IMR-90 (cell line): ENCODE measurements at regions not wholly inside any gene's neighbourhood (a gene's known extent, or its start where the extent isn't known, plus 50 kb on each side); places are given as distances from the start of the nearest gene placed in this dataset.

Source experiments
- ATAC-seq: fragments of 200-7000 bp; cut with Tn5 transposase; 2 replicates; pipeline ENCODE4 v1.9.1; 2020; ENCODE audit warnings: low read depth, mild to moderate bottlenecking, moderate library complexity
- BruUV-seq: library from RNA; stranded (reverse); fragments of 400-500 nt; replicated peaks from 2 replicates; lab custom pipeline; 2021; lab: Mats Ljungman, UMichigan
- CTCF ChIA-PET: fragments of 300-600 bp; formaldehyde crosslinking; extraction: SDS; loops from one replicate; lab custom pipeline; 2021; ENCODE audit warnings: antibody characterized with exemption; lab: Yijun Ruan, JAX
- POLR2A ChIA-PET: fragments of 300-600 bp; sonication (Branson Sonifier 250); formaldehyde crosslinking; loops from one replicate; lab custom pipeline; 2022; ENCODE audit warnings: antibody characterized with exemption; ENCODE audit not compliant: unreplicated experiment; lab: Charles Lee
- DNase-seq: peaks from one replicate; pipeline ENCODE4 v3.0.0; 2013
- H2AFZ ChIP-seq: replicated peaks from 2 replicates; pipeline ENCODE3; 2013; ENCODE audit warnings: low read length, mild to moderate bottlenecking; ENCODE audit not compliant: poor library complexity
- H2AK5ac ChIP-seq: 2 replicates; pipeline ENCODE4 v1.6.1; 2013; ENCODE audit warnings: low read depth, low read length, inconsistent platforms
- H2AK9ac ChIP-seq: replicated peaks from 2 replicates; pipeline ENCODE3; 2013; ENCODE audit warnings: mild to moderate bottlenecking, low read depth, low read length, moderate library complexity; ENCODE audit not compliant: poor library complexity
- H2BK120ac ChIP-seq: 2 replicates; pipeline ENCODE4 v1.6.1; 2013; ENCODE audit warnings: low read depth, low read length, inconsistent platforms
- H2BK15ac ChIP-seq: 3 replicates; pipeline ENCODE4 v1.6.1; 2013; ENCODE audit warnings: low read depth, low read length, inconsistent platforms
- H2BK20ac ChIP-seq: 2 replicates; pipeline ENCODE4 v1.6.1; 2013; ENCODE audit warnings: low read depth, mild to moderate bottlenecking, inconsistent platforms, low read length, moderate library complexity
- H2BK5ac ChIP-seq: 2 replicates; pipeline ENCODE4 v1.6.1; 2013; ENCODE audit warnings: mild to moderate bottlenecking, low read depth, low read length, inconsistent platforms; ENCODE audit not compliant: poor library complexity, severe bottlenecking
- H3K14ac ChIP-seq: replicated peaks from 2 replicates; pipeline ENCODE4 v1.6.1; 2013; ENCODE audit warnings: low read depth, low read length, inconsistent platforms
- H3K18ac ChIP-seq: 2 replicates; pipeline ENCODE4 v1.6.1; 2013; ENCODE audit warnings: low read depth, low read length, control low read depth
- H3K23ac ChIP-seq: 2 replicates; pipeline ENCODE4 v1.6.1; 2013; ENCODE audit warnings: low read depth, low read length, inconsistent platforms
- H3K27ac ChIP-seq: 2 replicates; pipeline ENCODE4 v1.5.1; 2013; ENCODE audit warnings: mild to moderate bottlenecking, control low read depth, low read length; ENCODE audit not compliant: insufficient read depth
- H3K27me3 ChIP-seq: 2 replicates; pipeline ENCODE4 v1.6.1; 2013; ENCODE audit warnings: low read length; ENCODE audit not compliant: control insufficient read depth, insufficient read depth
- H3K36me3 ChIP-seq: 2 replicates; pipeline ENCODE4 v1.6.1; 2013; ENCODE audit warnings: low read length, mixed read lengths; ENCODE audit not compliant: control insufficient read depth, insufficient read depth
- H3K4ac ChIP-seq: 2 replicates; pipeline ENCODE4 v1.6.1; 2013; ENCODE audit warnings: low read depth, low read length, inconsistent platforms
- H3K4me1 ChIP-seq: 2 replicates; pipeline ENCODE4 v1.6.1; 2013; ENCODE audit warnings: low read length, mixed read lengths; ENCODE audit not compliant: control insufficient read depth, insufficient read depth
- H3K4me2 ChIP-seq: 2 replicates; pipeline ENCODE4 v1.6.1; 2013; ENCODE audit warnings: low read depth, mild to moderate bottlenecking, control low read depth, low read length, moderate library complexity
- H3K4me3 ChIP-seq: 2 replicates; pipeline ENCODE4 v1.5.1; 2013; ENCODE audit warnings: low read depth, mild to moderate bottlenecking, control low read depth, low read length, moderate library complexity; ENCODE audit not compliant: insufficient read depth
- H3K56ac ChIP-seq: 2 replicates; pipeline ENCODE4 v1.6.1; 2013; ENCODE audit warnings: low read length, inconsistent platforms; ENCODE audit not compliant: insufficient read depth; ENCODE audit errors: extremely low read depth
- H3K79me1 ChIP-seq, 2 experiments: 2 replicates each; pipeline ENCODE4 v1.6.1; 2013; ENCODE audit warnings: low read length in 2 of 2, inconsistent platforms in 1 of 2, low read depth in 1 of 2
- H3K9ac ChIP-seq: 2 replicates; pipeline ENCODE4 v1.6.1; 2013; ENCODE audit warnings: low read depth, low read length, control low read depth
- H3K9me1 ChIP-seq: 2 replicates; pipeline ENCODE4 v1.6.1; 2013; ENCODE audit warnings: low read length, inconsistent platforms; ENCODE audit not compliant: insufficient read depth
- H3K9me3 ChIP-seq: 2 replicates; pipeline ENCODE4 v1.6.1; 2013; ENCODE audit warnings: low read length; ENCODE audit not compliant: control insufficient read depth, insufficient read depth
- H4K20me1 ChIP-seq: 2 replicates; pipeline ENCODE4 v1.6.1; 2013; ENCODE audit warnings: low read length, inconsistent platforms; ENCODE audit not compliant: insufficient read depth
- H4K5ac ChIP-seq: 2 replicates; pipeline ENCODE4 v1.6.1; 2013; ENCODE audit warnings: mild to moderate bottlenecking, low read depth, low read length, control low read depth
- H4K8ac ChIP-seq, 2 experiments: 2 replicates each; pipeline ENCODE4 v1.6.1; 2013; ENCODE audit warnings: low read depth in 2 of 2, low read length in 2 of 2, control low read depth in 1 of 2, inconsistent platforms in 1 of 2
- H4K91ac ChIP-seq: 2 replicates; pipeline ENCODE4 v1.6.1; 2013; ENCODE audit warnings: low read depth, low read length, inconsistent platforms; ENCODE audit not compliant: insufficient read depth
- MAFK ChIP-seq: IDR thresholded peaks from 2 replicates; pipeline ENCODE4 v1.6.1; 2012; ENCODE audit warnings: low read depth, low read length, improper control_type of control experiment
- WGBS, 2 experiments: methylation state at CpG; one replicate each; pipeline versions ENCODE4 v1.1.5 to v1.1.7; 2013; ENCODE audit warnings: missing lambda C conversion rate in 2 of 2; ENCODE audit not compliant: insufficient read length in 1 of 2; ENCODE audit errors: extremely low coverage in 2 of 2; 5-methylcytosine and 5-hydroxymethylcytosine counted together
- dilution Hi-C: fragments of 300-500 bp; cut with HindIII; formaldehyde crosslinking; loops from one replicate; pipeline ENCODE4 v1.14.3; 2018; ENCODE audit warnings: low sequenced_read_pairs; ENCODE audit not compliant: unreplicated experiment
- in situ Hi-C: fragments of 300-500 bp; cut with MboI; formaldehyde crosslinking; loops from 3 replicates; pipeline ENCODE4 v1.14.3; 2019; ENCODE audit warnings: low sequenced_read_pairs, inconsistent platforms, mixed read lengths
- intact Hi-C: fragments of 100-400 bp; cut with micrococcal nuclease; formaldehyde crosslinking; loops from 2 replicates; pipeline ENCODE4 v1.10.0; 2022
- TF ChIP-seq, protein P1 (sequence below): conservative IDR thresholded peaks from 2 replicates; pipeline ENCODE4 v1.5.1; 2012; ENCODE audit warnings: mild to moderate bottlenecking, low read depth, low read length, improper control_type of control experiment

DNA sequence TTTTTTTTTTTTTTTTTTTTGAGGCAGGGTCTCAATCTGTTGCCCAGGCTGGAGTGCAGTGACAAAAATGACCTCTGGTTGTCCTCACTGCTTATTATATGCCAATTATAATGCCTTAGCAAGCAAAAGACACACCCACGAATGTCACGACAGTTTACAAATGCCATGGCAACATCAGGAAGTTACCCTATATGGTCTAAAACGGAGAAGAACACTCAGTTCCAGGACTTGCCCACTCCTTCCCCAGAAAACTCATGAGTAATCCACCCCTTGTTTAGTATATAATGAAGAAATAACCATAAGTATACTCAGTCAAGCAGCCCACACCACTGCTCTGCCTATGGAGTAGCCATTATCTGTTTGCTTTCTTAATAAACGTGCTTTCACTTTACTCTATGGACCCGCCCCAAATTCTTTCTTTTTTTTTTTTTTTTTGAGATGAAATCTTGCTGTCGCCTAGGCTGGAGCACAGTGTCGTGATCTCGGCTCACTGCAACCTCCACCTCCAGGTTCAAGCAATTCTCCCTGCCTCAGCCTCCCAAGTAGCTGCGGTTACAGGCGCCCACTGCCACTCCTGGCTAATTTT, 106.2 kb downstream of the SMIM20 start:
- Histone ChIP-seq H3K4ac (peak overlapping the region; percentile 18; the same call in 1 of the 2 replicates), H2BK15ac (0 out of 3 replicates have a peak overlapping the region, but pooled peaks have one; percentile 22), H3K27me3 (peaks cover 5% of the 10 kb centered on the region), H3K14ac (no peak overlapping the region; the same call in 1 of the 2 replicates), H4K5ac (no peak overlapping the region), H4K20me1 (no peaks in the 10 kb centered on the region), H3K27ac (peak overlapping the region; percentile 39), H3K4me1 (peaks cover 19% of the 10 kb centered on the region), H3K4me3 (no peak overlapping the region), H3K4me2 (no peak overlapping the region), H2AFZ (no peak overlapping the region), H2AK5ac (peak overlapping the region; percentile 9; the same call in 1 of the 2 replicates), H2AK9ac (no peak overlapping the region), H2BK120ac (peak overlapping the region; percentile 38), H3K56ac (no peak overlapping the region), H3K9ac (no peak overlapping the region), H3K79me1 (no peaks in the 10 kb centered on the region), H3K9me3 (no peaks in the 10 kb centered on the region), H3K23ac (no peak overlapping the region), H4K8ac (0 out of 4 replicates have a peak overlapping the region, but pooled peaks of 1 of the 2 experiments have one; percentile 12), H3K18ac (peak overlapping the region; percentile 31; the same call in 1 of the 2 replicates), H2BK5ac (peak overlapping the region; percentile 57), H3K9me1 (peaks cover 10% of the 10 kb centered on the region), H2BK20ac (no peak overlapping the region), H4K91ac (peak overlapping the region; percentile 61), H3K36me3 (no peaks in the 10 kb centered on the region)
- BruUV-seq, result no TSS peak
- dilution Hi-C loops (no loop called here), in situ Hi-C loops (loop anchor here (10.0 kb wide), 2 partner anchors 305 to 385 kb away; partner anchors contain the start of gene RBPJ), intact Hi-C loops (loop anchor here (5.0 to 10.0 kb wide), 2 partner anchors 152 to 705 kb away; no protein-coding TSS in a partner anchor)
- ATAC-seq (peak; percentile 68), DNase-seq (peak; percentile 84)
- 86% methylated on average over 2 of the region's 10 CpGs; no CpG with 5 or more reads in 1 of the 2 experiments for WGBS, 2 experiments
- peak; percentile 11; the same call in 1 of the 2 replicates for TF ChIP-seq MAFK
- TF ChIP-seq, protein P1, sequence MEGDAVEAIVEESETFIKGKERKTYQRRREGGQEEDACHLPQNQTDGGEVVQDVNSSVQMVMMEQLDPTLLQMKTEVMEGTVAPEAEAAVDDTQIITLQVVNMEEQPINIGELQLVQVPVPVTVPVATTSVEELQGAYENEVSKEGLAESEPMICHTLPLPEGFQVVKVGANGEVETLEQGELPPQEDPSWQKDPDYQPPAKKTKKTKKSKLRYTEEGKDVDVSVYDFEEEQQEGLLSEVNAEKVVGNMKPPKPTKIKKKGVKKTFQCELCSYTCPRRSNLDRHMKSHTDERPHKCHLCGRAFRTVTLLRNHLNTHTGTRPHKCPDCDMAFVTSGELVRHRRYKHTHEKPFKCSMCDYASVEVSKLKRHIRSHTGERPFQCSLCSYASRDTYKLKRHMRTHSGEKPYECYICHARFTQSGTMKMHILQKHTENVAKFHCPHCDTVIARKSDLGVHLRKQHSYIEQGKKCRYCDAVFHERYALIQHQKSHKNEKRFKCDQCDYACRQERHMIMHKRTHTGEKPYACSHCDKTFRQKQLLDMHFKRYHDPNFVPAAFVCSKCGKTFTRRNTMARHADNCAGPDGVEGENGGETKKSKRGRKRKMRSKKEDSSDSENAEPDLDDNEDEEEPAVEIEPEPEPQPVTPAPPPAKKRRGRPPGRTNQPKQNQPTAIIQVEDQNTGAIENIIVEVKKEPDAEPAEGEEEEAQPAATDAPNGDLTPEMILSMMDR, result no peak
- POLR2A ChIA-PET, result no interaction called here
- CTCF ChIA-PET, result no interaction called here
